ENCODE measurements at regions not wholly inside any gene's neighbourhood (a gene's known extent, or its start where the extent isn't known, plus 50 kb on each side); places are given as distances from the start of the nearest gene placed in this dataset.

- TF ChIP-seq, protein P1, sequence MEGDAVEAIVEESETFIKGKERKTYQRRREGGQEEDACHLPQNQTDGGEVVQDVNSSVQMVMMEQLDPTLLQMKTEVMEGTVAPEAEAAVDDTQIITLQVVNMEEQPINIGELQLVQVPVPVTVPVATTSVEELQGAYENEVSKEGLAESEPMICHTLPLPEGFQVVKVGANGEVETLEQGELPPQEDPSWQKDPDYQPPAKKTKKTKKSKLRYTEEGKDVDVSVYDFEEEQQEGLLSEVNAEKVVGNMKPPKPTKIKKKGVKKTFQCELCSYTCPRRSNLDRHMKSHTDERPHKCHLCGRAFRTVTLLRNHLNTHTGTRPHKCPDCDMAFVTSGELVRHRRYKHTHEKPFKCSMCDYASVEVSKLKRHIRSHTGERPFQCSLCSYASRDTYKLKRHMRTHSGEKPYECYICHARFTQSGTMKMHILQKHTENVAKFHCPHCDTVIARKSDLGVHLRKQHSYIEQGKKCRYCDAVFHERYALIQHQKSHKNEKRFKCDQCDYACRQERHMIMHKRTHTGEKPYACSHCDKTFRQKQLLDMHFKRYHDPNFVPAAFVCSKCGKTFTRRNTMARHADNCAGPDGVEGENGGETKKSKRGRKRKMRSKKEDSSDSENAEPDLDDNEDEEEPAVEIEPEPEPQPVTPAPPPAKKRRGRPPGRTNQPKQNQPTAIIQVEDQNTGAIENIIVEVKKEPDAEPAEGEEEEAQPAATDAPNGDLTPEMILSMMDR (IDR thresholded peaks at IDR 0.05; ENCODE audit: low read length): no peak
- no peak for TF ChIP-seq EZH2 (IDR thresholded peaks at IDR 0.05; ENCODE audit: borderline replicate concordance, low read length)
Measured at GRCh38 chr5:2660315-2660714, 91.2 kb downstream of the IRX2 start.

Data from OCI-LY1 (cell line).